ENCODE measurements at regions not wholly inside any gene's neighbourhood (a gene's known extent, or its start where the extent isn't known, plus 50 kb on each side); places are given as distances from the start of the nearest gene placed in this dataset.

DNA sequence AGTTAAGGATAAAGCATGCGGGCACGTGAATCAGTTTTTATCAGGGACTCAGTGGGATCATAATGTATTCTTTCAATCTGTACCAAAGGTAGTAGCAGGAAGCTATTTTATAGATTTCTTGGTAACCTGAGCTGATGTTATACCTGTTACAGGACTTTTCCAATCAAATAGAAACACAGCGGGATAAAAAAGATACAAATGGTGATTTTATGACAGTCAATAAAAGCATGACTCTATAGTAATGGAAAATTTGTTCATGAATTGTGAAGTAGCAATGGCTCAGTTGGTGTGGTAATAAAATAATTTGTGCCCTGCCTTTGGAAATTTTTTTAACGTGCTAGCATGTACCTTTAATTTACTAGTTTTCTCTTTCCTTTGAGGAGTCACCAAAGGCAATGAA lies 300.7 kb upstream of the CELF2 start:
- Mint-ChIP-seq H3K36me3 (ENCODE audit: low read depth) (no peaks in the 10 kb centered on the region), H3K9me3 (no peaks in the 10 kb centered on the region), H3K4me1 (ENCODE audit: low read depth) (no peaks in the 10 kb centered on the region), H3K27me3 (no peaks in the 10 kb centered on the region), H3K27ac (no peak overlapping the region), H3K4me3 (no peak overlapping the region)
- CTCF ChIA-PET = no interaction called here
- H3K27ac ChIP-seq (ENCODE audit: low read depth in 1 of 2, low read length in 2 of 2) = no peak overlapping the region
- H3K9me3 ChIP-seq (ENCODE audit: control insufficient read depth in 1 of 2, insufficient read depth in 1 of 2, low read length in 2 of 2) = no peaks in the 10 kb centered on the region
- no peaks in the 10 kb centered on the region for H3K27me3 ChIP-seq (ENCODE audit: control insufficient read depth in 1 of 2, insufficient read depth in 2 of 2, low read length in 2 of 2)
- no peaks in the 10 kb centered on the region for H3K4me1 ChIP-seq (ENCODE audit: insufficient read depth, low read length)
- no peak overlapping the region for H3K4me3 ChIP-seq (ENCODE audit: low read length)
- no peaks in the 10 kb centered on the region for H3K36me3 ChIP-seq (ENCODE audit: insufficient read depth, low read length)
- POLR2A ChIA-PET = no interaction called here
- ATAC-seq (ENCODE audit: poor library complexity) = no peak
- TF ChIP-seq, protein P1, sequence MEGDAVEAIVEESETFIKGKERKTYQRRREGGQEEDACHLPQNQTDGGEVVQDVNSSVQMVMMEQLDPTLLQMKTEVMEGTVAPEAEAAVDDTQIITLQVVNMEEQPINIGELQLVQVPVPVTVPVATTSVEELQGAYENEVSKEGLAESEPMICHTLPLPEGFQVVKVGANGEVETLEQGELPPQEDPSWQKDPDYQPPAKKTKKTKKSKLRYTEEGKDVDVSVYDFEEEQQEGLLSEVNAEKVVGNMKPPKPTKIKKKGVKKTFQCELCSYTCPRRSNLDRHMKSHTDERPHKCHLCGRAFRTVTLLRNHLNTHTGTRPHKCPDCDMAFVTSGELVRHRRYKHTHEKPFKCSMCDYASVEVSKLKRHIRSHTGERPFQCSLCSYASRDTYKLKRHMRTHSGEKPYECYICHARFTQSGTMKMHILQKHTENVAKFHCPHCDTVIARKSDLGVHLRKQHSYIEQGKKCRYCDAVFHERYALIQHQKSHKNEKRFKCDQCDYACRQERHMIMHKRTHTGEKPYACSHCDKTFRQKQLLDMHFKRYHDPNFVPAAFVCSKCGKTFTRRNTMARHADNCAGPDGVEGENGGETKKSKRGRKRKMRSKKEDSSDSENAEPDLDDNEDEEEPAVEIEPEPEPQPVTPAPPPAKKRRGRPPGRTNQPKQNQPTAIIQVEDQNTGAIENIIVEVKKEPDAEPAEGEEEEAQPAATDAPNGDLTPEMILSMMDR (IDR thresholded peaks at IDR 0.05) = no peak
- intact Hi-C loops (cut with DNase I, micrococcal nuclease) = no loop called here
- DNase-seq = no peak

GRCh38 chr10:10722422-10722821 lies 295.2 kb upstream of the CELF2 start:
- no peaks in the 10 kb centered on the region for H3K36me3 Mint-ChIP-seq (ENCODE audit: low read depth)
- Histone ChIP-seq H3K4me1 (ENCODE audit: insufficient read depth, low read length) (no peaks in the 10 kb centered on the region), H3K4me3 (ENCODE audit: low read length) (no peak overlapping the region), H3K9me3 (ENCODE audit: control insufficient read depth in 1 of 2, insufficient read depth in 1 of 2, low read length in 2 of 2) (no peaks in the 10 kb centered on the region), H3K27ac (ENCODE audit: low read depth in 1 of 2, low read length in 2 of 2) (no peak overlapping the region), H3K36me3 (ENCODE audit: insufficient read depth, low read length) (no peaks in the 10 kb centered on the region), H3K27me3 (ENCODE audit: control insufficient read depth in 1 of 2, insufficient read depth in 2 of 2, low read length in 2 of 2) (peaks cover 2 to 3% of the 10 kb centered on the region in 2 experiments)
- no peak for ATAC-seq (ENCODE audit: poor library complexity)
- CTCF ChIA-PET = no interaction called here
- no peak overlapping the region for H3K27ac Mint-ChIP-seq
- H3K4me1 Mint-ChIP-seq (ENCODE audit: low read depth) = no peaks in the 10 kb centered on the region
- no peaks in the 10 kb centered on the region for H3K9me3 Mint-ChIP-seq
- POLR2A ChIA-PET = no interaction called here
- H3K27me3 Mint-ChIP-seq = no peaks in the 10 kb centered on the region
- no peak overlapping the region for H3K4me3 Mint-ChIP-seq
- no peak for DNase-seq
- TF ChIP-seq, protein P1 (IDR thresholded peaks at IDR 0.05) = no peak
- intact Hi-C loops (cut with DNase I, micrococcal nuclease) = no loop called here

GRCh38 chr10:10725196-10725595 lies 292.5 kb upstream of the CELF2 start:
- Mint-ChIP-seq H3K36me3 (ENCODE audit: low read depth) (no peaks in the 10 kb centered on the region), H3K27me3 (no peaks in the 10 kb centered on the region), H3K4me3 (no peak overlapping the region), H3K9me3 (no peaks in the 10 kb centered on the region), H3K4me1 (ENCODE audit: low read depth) (no peaks in the 10 kb centered on the region), H3K27ac (no peak overlapping the region)
- ChIA-PET CTCF (no interaction called here), POLR2A (no interaction called here)
- DNase-seq = no peak
- ATAC-seq (ENCODE audit: poor library complexity) = no peak
- Histone ChIP-seq H3K4me3 (ENCODE audit: low read length) (no peak overlapping the region), H3K36me3 (ENCODE audit: insufficient read depth, low read length) (no peaks in the 10 kb centered on the region), H3K27ac (ENCODE audit: low read depth in 1 of 2, low read length in 2 of 2) (no peak overlapping the region), H3K4me1 (ENCODE audit: insufficient read depth, low read length) (no peaks in the 10 kb centered on the region), H3K9me3 (ENCODE audit: control insufficient read depth in 1 of 2, insufficient read depth in 1 of 2, low read length in 2 of 2) (no peaks in the 10 kb centered on the region), H3K27me3 (ENCODE audit: control insufficient read depth in 1 of 2, insufficient read depth in 2 of 2, low read length in 2 of 2) (peaks cover 2 to 3% of the 10 kb centered on the region in 2 experiments)
- intact Hi-C loops (cut with DNase I, micrococcal nuclease) = no loop called here
- TF ChIP-seq, protein P1 (IDR thresholded peaks at IDR 0.05) = no peak

All from CD4-positive, alpha-beta T cell (primary cell).